ENCODE measurements at regions not wholly inside any gene's neighbourhood (a gene's known extent, or its start where the extent isn't known, plus 50 kb on each side); places are given as distances from the start of the nearest gene placed in this dataset.

DNA sequence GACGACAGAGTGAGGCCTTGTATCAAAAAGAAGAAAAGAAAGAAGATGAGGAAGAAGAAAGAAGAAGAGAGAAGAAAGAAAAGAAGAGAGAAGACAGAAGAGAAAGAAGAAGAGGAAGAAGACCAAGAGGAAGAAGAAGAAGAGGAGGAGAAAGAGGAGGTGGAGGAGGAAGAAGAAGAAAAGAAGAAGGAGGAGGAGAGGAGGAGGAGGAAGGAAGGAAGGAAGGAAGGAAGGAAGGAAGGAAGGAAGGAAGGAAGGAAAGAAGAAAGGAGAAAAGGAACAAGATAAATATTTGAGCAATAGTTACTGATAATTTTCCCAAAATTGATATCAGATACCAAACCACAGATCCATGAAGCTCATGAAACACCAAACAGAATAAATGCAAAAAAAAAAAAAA lies 169.7 kb upstream of the TMEM45B start:
- TF ChIP-seq, protein P1, sequence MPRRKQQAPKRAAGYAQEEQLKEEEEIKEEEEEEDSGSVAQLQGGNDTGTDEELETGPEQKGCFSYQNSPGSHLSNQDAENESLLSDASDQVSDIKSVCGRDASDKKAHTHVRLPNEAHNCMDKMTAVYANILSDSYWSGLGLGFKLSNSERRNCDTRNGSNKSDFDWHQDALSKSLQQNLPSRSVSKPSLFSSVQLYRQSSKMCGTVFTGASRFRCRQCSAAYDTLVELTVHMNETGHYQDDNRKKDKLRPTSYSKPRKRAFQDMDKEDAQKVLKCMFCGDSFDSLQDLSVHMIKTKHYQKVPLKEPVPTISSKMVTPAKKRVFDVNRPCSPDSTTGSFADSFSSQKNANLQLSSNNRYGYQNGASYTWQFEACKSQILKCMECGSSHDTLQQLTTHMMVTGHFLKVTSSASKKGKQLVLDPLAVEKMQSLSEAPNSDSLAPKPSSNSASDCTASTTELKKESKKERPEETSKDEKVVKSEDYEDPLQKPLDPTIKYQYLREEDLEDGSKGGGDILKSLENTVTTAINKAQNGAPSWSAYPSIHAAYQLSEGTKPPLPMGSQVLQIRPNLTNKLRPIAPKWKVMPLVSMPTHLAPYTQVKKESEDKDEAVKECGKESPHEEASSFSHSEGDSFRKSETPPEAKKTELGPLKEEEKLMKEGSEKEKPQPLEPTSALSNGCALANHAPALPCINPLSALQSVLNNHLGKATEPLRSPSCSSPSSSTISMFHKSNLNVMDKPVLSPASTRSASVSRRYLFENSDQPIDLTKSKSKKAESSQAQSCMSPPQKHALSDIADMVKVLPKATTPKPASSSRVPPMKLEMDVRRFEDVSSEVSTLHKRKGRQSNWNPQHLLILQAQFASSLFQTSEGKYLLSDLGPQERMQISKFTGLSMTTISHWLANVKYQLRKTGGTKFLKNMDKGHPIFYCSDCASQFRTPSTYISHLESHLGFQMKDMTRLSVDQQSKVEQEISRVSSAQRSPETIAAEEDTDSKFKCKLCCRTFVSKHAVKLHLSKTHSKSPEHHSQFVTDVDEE (CRISPR knock-in tag; IDR thresholded peaks at IDR 0.05) = no peak
- TF ChIP-seq CSRNP3 (CRISPR knock-in tag; IDR thresholded peaks at IDR 0.05) (no peak), TOX (CRISPR knock-in tag; IDR thresholded peaks at IDR 0.05; ENCODE audit: borderline replicate concordance) (no peak)
